Right cardiac atrium (tissue), 5 donors: ENCODE measurements at regions not wholly inside any gene's neighbourhood (a gene's known extent, or its start where the extent isn't known, plus 50 kb on each side); places are given as distances from the start of the nearest gene placed in this dataset.
A peak's percentile ranks its signal among the peaks of the same experiment; 100 is the strongest.
"Not testable (repeated sequence)": the region's sequence is repeated elsewhere in the genome, so short reads cannot be mapped to it uniquely, and the experiment has no call there.

ENCODE experiments used
- ATAC-seq, 2 donors: fragments of 200-7000 bp; cut with Tn5 transposase; one replicate each; pipeline versions ENCODE4 v1.8.0 to v1.9.1; 2020; ENCODE audit warnings: moderate library complexity in 2 of 2, mild to moderate bottlenecking in 1 of 2
- DNase-seq, 3 donors: peaks; one replicate each; pipeline ENCODE4 v3.0.0-alpha.2; 2020
- H3K27ac ChIP-seq: one replicate; pipeline ENCODE4 v1.5.1; 2013; ENCODE audit warnings: mild to moderate bottlenecking, low read length, control low read depth, moderate library complexity
- H3K27me3 ChIP-seq: one replicate; pipeline ENCODE4 v1.6.1; 2013; ENCODE audit not compliant: control insufficient read depth, insufficient read depth
- H3K4me1 ChIP-seq: one replicate; pipeline ENCODE4 v1.6.1; 2013; ENCODE audit warnings: low read length; ENCODE audit not compliant: control insufficient read depth, insufficient read depth
- H3K4me3 ChIP-seq: one replicate; pipeline ENCODE4 v1.5.1; 2013; ENCODE audit warnings: low read length, control low read depth
- H3K9me3 ChIP-seq: one replicate; pipeline ENCODE4 v1.6.1; 2013; ENCODE audit warnings: low read length; ENCODE audit not compliant: control insufficient read depth
- WGBS: extraction: QIAGEN DNeasy Blood & Tissue Kit; methylation state at CpG from one replicate; pipeline ENCODE4 v1.1.7; 2013; 5-methylcytosine and 5-hydroxymethylcytosine counted together
- intact Hi-C, 4 donors: fragments of 100-400 bp; cut with DNase I; formaldehyde crosslinking; loops; one replicate each; pipeline versions ENCODE4 v1.11.0 to v1.14.0; 2022 to 2023
- donor health status: healthy with polysubstance abuse.
- donor health status: DM: no; HTN: yes; CAD: no.
- donor health status: DM: no; HTN: no; CAD: no.
- donor health status: DM: no; HTN: yes; CAD: no; lungs with severe emphysema.
- donor health status: DM: yes; HTN: yes; CAD: no.

GRCh38 chr12:34210689-34211530 is 188.6 kb downstream of the ALG10 start:
- Histone ChIP-seq H3K27ac (no peak overlapping the region), H3K9me3 (no peaks in the 10 kb centered on the region), H3K27me3 (no peaks in the 10 kb centered on the region), H3K4me3 (no peak overlapping the region), H3K4me1 (no peaks in the 10 kb centered on the region)
- intact Hi-C loops: loop anchor here in 2 of 4 donors (10.0 kb wide), 2 partner anchors 86 to 176 kb away; no protein-coding TSS in a partner anchor
- DNase-seq: no peak
- ATAC-seq: no peak
- 86% methylated on average over 35 of the region's 35 CpGs for WGBS

GRCh38 chr12:34212651-34213050 is 190.4 kb downstream of the ALG10 start:
- no peak overlapping the region for H3K27ac ChIP-seq
- no peaks in the 10 kb centered on the region for H3K27me3 ChIP-seq
- DNase-seq (no peak), ATAC-seq (no peak)
- H3K9me3 ChIP-seq: no peaks in the 10 kb centered on the region
- no peaks in the 10 kb centered on the region for H3K4me1 ChIP-seq
- H3K4me3 ChIP-seq: no peak overlapping the region
- intact Hi-C loops: loop anchor here in 2 of 4 donors (10.0 kb wide), 2 partner anchors 88 to 178 kb away; no protein-coding TSS in a partner anchor
- 80% methylated on average over 6 of the region's 6 CpGs for WGBS

GRCh38 chr12:34214011-34214410 is 191.7 kb downstream of the ALG10 start:
- intact Hi-C loops: loop anchor here in 2 of 4 donors (10.0 kb wide), 2 partner anchors 89 to 179 kb away; no protein-coding TSS in a partner anchor
- Histone ChIP-seq H3K27me3 (no peaks in the 10 kb centered on the region), H3K4me1 (no peaks in the 10 kb centered on the region), H3K9me3 (no peaks in the 10 kb centered on the region), H3K27ac (no peak overlapping the region), H3K4me3 (no peak overlapping the region)
- DNase-seq (no peak), ATAC-seq (no peak)
- WGBS: 88% methylated on average over 9 of the region's 9 CpGs

GRCh38 chr12:34215213-34215892 is 193.1 kb downstream of the ALG10 start:
- intact Hi-C loops: loop anchor here (5.0 to 10.0 kb wide), 4 partner anchors 91 to 181 kb away; no protein-coding TSS in a partner anchor
- DNase-seq: no peak
- no peaks in the 10 kb centered on the region for H3K9me3 ChIP-seq

GRCh38 chr12:34215893-34216285 is 193.6 kb downstream of the ALG10 start:
- no peak for DNase-seq

More at GRCh38 chr12:34215213-34215892, 193.1 kb downstream of the ALG10 start:
- H3K27me3 ChIP-seq: no peaks in the 10 kb centered on the region
- 80% methylated on average over 18 of the region's 18 CpGs for WGBS
- no peaks in the 10 kb centered on the region for H3K4me1 ChIP-seq
- H3K4me3 ChIP-seq: no peak overlapping the region
- no peak for ATAC-seq
- H3K27ac ChIP-seq: no peak overlapping the region

GRCh38 chr12:34217660-34218059 is 195.4 kb downstream of the ALG10 start:
- 81% methylated on average over 14 of the region's 14 CpGs for WGBS

More at GRCh38 chr12:34215893-34216285, 193.6 kb downstream of the ALG10 start:
- Histone ChIP-seq H3K4me3 (no peak overlapping the region), H3K27me3 (no peaks in the 10 kb centered on the region), H3K27ac (no peak overlapping the region), H3K4me1 (no peaks in the 10 kb centered on the region), H3K9me3 (no peaks in the 10 kb centered on the region)
- WGBS: 94% methylated on average over 12 of the region's 12 CpGs
- intact Hi-C loops: loop anchor here (5.0 to 10.0 kb wide), 4 partner anchors 91 to 181 kb away; no protein-coding TSS in a partner anchor
- no peak for ATAC-seq

GRCh38 chr12:34218193-34219045 is 196.1 kb downstream of the ALG10 start:
- Histone ChIP-seq H3K27ac (no peak overlapping the region), H3K4me3 (peak overlapping the region; percentile 60), H3K27me3 (no peaks in the 10 kb centered on the region), H3K4me1 (no peaks in the 10 kb centered on the region), H3K9me3 (no peaks in the 10 kb centered on the region)
- 6% methylated on average over 39 of the region's 39 CpGs for WGBS
- DNase-seq: peak; percentile 57 to 77 (median 65)
- peak; percentile 78 to 94 for ATAC-seq
- intact Hi-C loops: loop anchor here (2.0 to 10.0 kb wide), 5 partner anchors 94 to 184 kb away; no protein-coding TSS in a partner anchor

More at GRCh38 chr12:34217660-34218059, 195.4 kb downstream of the ALG10 start:
- no peak for DNase-seq
- no peak for ATAC-seq
- intact Hi-C loops: loop anchor here (2.0 to 10.0 kb wide), 5 partner anchors 93 to 183 kb away; no protein-coding TSS in a partner anchor
- Histone ChIP-seq H3K4me3 (no peak overlapping the region), H3K27me3 (no peaks in the 10 kb centered on the region), H3K27ac (no peak overlapping the region), H3K4me1 (no peaks in the 10 kb centered on the region), H3K9me3 (no peaks in the 10 kb centered on the region)

- Histone ChIP-seq H3K27me3 (no peaks in the 10 kb centered on the region), H3K27ac (no peak overlapping the region), H3K4me3 (peak overlapping the region; percentile 60), H3K9me3 (no peaks in the 10 kb centered on the region), H3K4me1 (no peaks in the 10 kb centered on the region)
- 35% methylated on average over 42 of the region's 42 CpGs for whole genome bisulfite sequencing
- ATAC-seq: peak; percentile 40 to 48
- intact Hi-C loops: loop anchor here (2.0 to 10.0 kb wide), 5 partner anchors 94 to 184 kb away; no protein-coding TSS in a partner anchor
- DNase-seq: no peak
These were observed 196.9 kb downstream of the ALG10 start for GRCh38 chr12:34219046-34219770.

- H3K4me1 ChIP-seq, ATAC-seq, H3K27me3 ChIP-seq, H3K9me3 ChIP-seq, H3K4me3 ChIP-seq, intact Hi-C loops, DNase-seq, H3K27ac ChIP-seq: not testable (repeated sequence)
- WGBS: 95% methylated on average over 13 of the region's 13 CpGs
These were observed 197.8 kb downstream of the ALG10 start for GRCh38 chr12:34220079-34220478.

GRCh38 chr12:34223640-34224039 is 201.3 kb downstream of the ALG10 start:
- no peak overlapping the region for H3K27ac ChIP-seq
- H3K4me1 ChIP-seq: no peaks in the 10 kb centered on the region
- ATAC-seq (no peak), DNase-seq (no peak)
- H3K4me3 ChIP-seq: no peak overlapping the region
- intact Hi-C loops: no loop called here
- H3K27me3 ChIP-seq: no peaks in the 10 kb centered on the region
- WGBS: 67% methylated on average over 3 of the region's 3 CpGs
- no peaks in the 10 kb centered on the region for H3K9me3 ChIP-seq
